ENCODE measurements at regions not wholly inside any gene's neighbourhood (a gene's known extent, or its start where the extent isn't known, plus 50 kb on each side); places are given as distances from the start of the nearest gene placed in this dataset.
"Not testable (repeated sequence)": the region's sequence is repeated elsewhere in the genome, so short reads cannot be mapped to it uniquely, and the experiment has no call there.

GRCh38 chr14:52148371-52148770 is 79.5 kb upstream of the NID2 start:
- H3K4me1 ChIP-seq (ENCODE audit: insufficient read depth) = no peaks in the 10 kb centered on the region
- DNase-seq (ENCODE audit: extremely low spot score) = no peak
- WGBS = 77% methylated on average over 1 of the region's 1 CpG
- H3K4me3 ChIP-seq (ENCODE audit: low read depth, low read length) = no peak overlapping the region
- no peak overlapping the region for H3K27ac ChIP-seq (ENCODE audit: low read depth)
- H3K36me3 ChIP-seq (ENCODE audit: insufficient read depth) = no peaks in the 10 kb centered on the region

- H3K4me1 ChIP-seq (ENCODE audit: insufficient read depth) = no peaks in the 10 kb centered on the region
- DNase-seq (ENCODE audit: extremely low spot score) = no peak
- H3K36me3 ChIP-seq (ENCODE audit: insufficient read depth) = no peaks in the 10 kb centered on the region
- H3K27ac ChIP-seq (ENCODE audit: low read depth) = no peak overlapping the region
- H3K4me3 ChIP-seq (ENCODE audit: low read depth, low read length) = no peak overlapping the region
- WGBS = 23% methylated on average over 2 of the region's 2 CpGs
Observed at GRCh38 chr14:52146504-52146903, 77.6 kb upstream of the NID2 start.

GRCh38 chr14:52144099-52144498 is 75.2 kb upstream of the NID2 start:
- H3K36me3 ChIP-seq (ENCODE audit: insufficient read depth); DNase-seq (ENCODE audit: extremely low spot score); H3K4me1 ChIP-seq (ENCODE audit: insufficient read depth); H3K4me3 ChIP-seq (ENCODE audit: low read depth, low read length); H3K27ac ChIP-seq (ENCODE audit: low read depth): not testable (repeated sequence)
- WGBS = 96% methylated on average over 2 of the region's 2 CpGs

GRCh38 chr14:52142504-52142903 is 73.6 kb upstream of the NID2 start:
- Histone ChIP-seq H3K4me1 (ENCODE audit: insufficient read depth) (no peaks in the 10 kb centered on the region), H3K36me3 (ENCODE audit: insufficient read depth) (no peaks in the 10 kb centered on the region), H3K27ac (ENCODE audit: low read depth) (no peak overlapping the region), H3K4me3 (ENCODE audit: low read depth, low read length) (no peak overlapping the region)
- no peak for DNase-seq (ENCODE audit: extremely low spot score)

- H3K4me3 ChIP-seq (ENCODE audit: low read depth, low read length) = no peak overlapping the region
- no peaks in the 10 kb centered on the region for H3K36me3 ChIP-seq (ENCODE audit: insufficient read depth)
- no peaks in the 10 kb centered on the region for H3K4me1 ChIP-seq (ENCODE audit: insufficient read depth)
- no peak overlapping the region for H3K27ac ChIP-seq (ENCODE audit: low read depth)
- DNase-seq (ENCODE audit: extremely low spot score) = peak; percentile 75
- WGBS = 30% methylated on average over 13 of the region's 13 CpGs
Observed at GRCh38 chr14:52131640-52132320, 62.9 kb upstream of the NID2 start.

- DNase-seq (ENCODE audit: extremely low spot score) = no peak
- no peak overlapping the region for H3K27ac ChIP-seq (ENCODE audit: low read depth)
- H3K4me3 ChIP-seq (ENCODE audit: low read depth, low read length) = no peak overlapping the region
- WGBS = 34% methylated on average over 3 of the region's 3 CpGs
- no peaks in the 10 kb centered on the region for H3K36me3 ChIP-seq (ENCODE audit: insufficient read depth)
- H3K4me1 ChIP-seq (ENCODE audit: insufficient read depth) = peaks cover 1% of the 10 kb centered on the region
Observed at GRCh38 chr14:52129721-52130120, 60.9 kb upstream of the NID2 start.

GRCh38 chr14:52125885-52126284 is 57.0 kb upstream of the NID2 start:
- WGBS = 86% methylated on average over 4 of the region's 4 CpGs
- H3K4me1 ChIP-seq (ENCODE audit: insufficient read depth) = peaks cover 1% of the 10 kb centered on the region

GRCh38 chr14:52124791-52125684 is 56.2 kb upstream of the NID2 start:
- Histone ChIP-seq H3K4me3 (ENCODE audit: low read depth, low read length) (no peak overlapping the region), H3K36me3 (ENCODE audit: insufficient read depth) (no peaks in the 10 kb centered on the region), H3K4me1 (ENCODE audit: insufficient read depth) (peaks cover 1% of the 10 kb centered on the region), H3K27ac (ENCODE audit: low read depth) (peak overlapping the region; percentile 48)
- 52% methylated on average over 7 of the region's 7 CpGs for WGBS
- DNase-seq (ENCODE audit: extremely low spot score) = no peak

More at GRCh38 chr14:52125885-52126284, 57.0 kb upstream of the NID2 start:
- no peak for DNase-seq (ENCODE audit: extremely low spot score)
- Histone ChIP-seq H3K36me3 (ENCODE audit: insufficient read depth) (no peaks in the 10 kb centered on the region), H3K4me3 (ENCODE audit: low read depth, low read length) (no peak overlapping the region), H3K27ac (ENCODE audit: low read depth) (no peak overlapping the region)

- DNase-seq (ENCODE audit: extremely low spot score); H3K36me3 ChIP-seq (ENCODE audit: insufficient read depth); H3K4me3 ChIP-seq (ENCODE audit: low read depth, low read length); H3K4me1 ChIP-seq (ENCODE audit: insufficient read depth); H3K27ac ChIP-seq (ENCODE audit: low read depth): not testable (repeated sequence)
- WGBS = 94% methylated on average over 25 of the region's 25 CpGs
Observed at GRCh38 chr14:52122163-52122562, 53.3 kb upstream of the NID2 start.

- Histone ChIP-seq H3K4me3 (ENCODE audit: low read depth, low read length) (no peak overlapping the region), H3K27ac (ENCODE audit: low read depth) (no peak overlapping the region), H3K36me3 (ENCODE audit: insufficient read depth) (no peaks in the 10 kb centered on the region), H3K4me1 (ENCODE audit: insufficient read depth) (peaks cover 1% of the 10 kb centered on the region)
- no peak for DNase-seq (ENCODE audit: extremely low spot score)
- 95% methylated on average over 5 of the region's 5 CpGs for whole genome bisulfite sequencing
Observed at GRCh38 chr14:52121441-52121840, 52.6 kb upstream of the NID2 start.

- DNase-seq (ENCODE audit: extremely low spot score) = no peak
- no peaks in the 10 kb centered on the region for H3K36me3 ChIP-seq (ENCODE audit: insufficient read depth)
- 86% methylated on average over 3 of the region's 3 CpGs for WGBS
- H3K27ac ChIP-seq (ENCODE audit: low read depth) = no peak overlapping the region
- no peaks in the 10 kb centered on the region for H3K4me1 ChIP-seq (ENCODE audit: insufficient read depth)
- H3K4me3 ChIP-seq (ENCODE audit: low read depth, low read length) = no peak overlapping the region
Observed at GRCh38 chr14:52119030-52119429, 50.2 kb upstream of the NID2 start.

All from urinary bladder (tissue), 3 donors.